GM12874 (cell line): ENCODE measurements at regions not wholly inside any gene's neighbourhood (a gene's known extent, or its start where the extent isn't known, plus 50 kb on each side); places are given as distances from the start of the nearest gene placed in this dataset.

Experiments used
- TF ChIP-seq, protein P1 (sequence below): IDR thresholded peaks from 2 replicates; pipeline ENCODE4 v1.5.1; 2011; ENCODE audit warnings: low read depth, mild to moderate bottlenecking, control low read depth, low read length, moderate library complexity; ENCODE audit not compliant: insufficient read depth

- TF ChIP-seq, protein P1, sequence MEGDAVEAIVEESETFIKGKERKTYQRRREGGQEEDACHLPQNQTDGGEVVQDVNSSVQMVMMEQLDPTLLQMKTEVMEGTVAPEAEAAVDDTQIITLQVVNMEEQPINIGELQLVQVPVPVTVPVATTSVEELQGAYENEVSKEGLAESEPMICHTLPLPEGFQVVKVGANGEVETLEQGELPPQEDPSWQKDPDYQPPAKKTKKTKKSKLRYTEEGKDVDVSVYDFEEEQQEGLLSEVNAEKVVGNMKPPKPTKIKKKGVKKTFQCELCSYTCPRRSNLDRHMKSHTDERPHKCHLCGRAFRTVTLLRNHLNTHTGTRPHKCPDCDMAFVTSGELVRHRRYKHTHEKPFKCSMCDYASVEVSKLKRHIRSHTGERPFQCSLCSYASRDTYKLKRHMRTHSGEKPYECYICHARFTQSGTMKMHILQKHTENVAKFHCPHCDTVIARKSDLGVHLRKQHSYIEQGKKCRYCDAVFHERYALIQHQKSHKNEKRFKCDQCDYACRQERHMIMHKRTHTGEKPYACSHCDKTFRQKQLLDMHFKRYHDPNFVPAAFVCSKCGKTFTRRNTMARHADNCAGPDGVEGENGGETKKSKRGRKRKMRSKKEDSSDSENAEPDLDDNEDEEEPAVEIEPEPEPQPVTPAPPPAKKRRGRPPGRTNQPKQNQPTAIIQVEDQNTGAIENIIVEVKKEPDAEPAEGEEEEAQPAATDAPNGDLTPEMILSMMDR = no peak
Observed at GRCh38 chr2:208545403-208546042, 138.9 kb downstream of the PTH2R start.

GRCh38 chr2:208546107-208546506 lies 139.5 kb downstream of the PTH2R start:
- TF ChIP-seq, protein P1 = no peak

GRCh38 chr2:208546860-208547650 lies 140.5 kb downstream of the PTH2R start:
- TF ChIP-seq, protein P1 = no peak

GRCh38 chr2:208548700-208549099 lies 142.1 kb downstream of the PTH2R start:
- TF ChIP-seq, protein P1 = no peak

- TF ChIP-seq, protein P1 = no peak
Observed at GRCh38 chr2:208549546-208550158, 143.1 kb downstream of the PTH2R start.

DNA sequence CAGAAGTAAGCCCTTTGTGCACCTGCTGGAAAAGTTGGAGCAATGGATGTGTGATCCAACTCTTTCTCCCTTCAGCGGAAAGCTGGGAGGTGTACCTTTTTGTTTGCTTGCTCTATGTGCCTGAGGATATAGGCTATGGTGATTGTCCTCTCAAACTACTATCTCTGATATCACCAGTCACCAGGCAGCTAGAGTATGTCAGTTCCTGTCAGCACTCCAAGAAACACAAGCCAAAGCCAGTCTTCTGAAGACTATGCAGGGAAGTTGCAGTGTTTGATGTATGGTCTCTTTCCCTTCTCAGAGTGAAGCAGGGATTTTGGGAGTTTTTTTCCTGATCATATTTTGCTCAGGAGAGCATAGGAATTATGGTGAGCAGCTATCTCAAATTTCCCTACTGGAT lies 146.4 kb downstream of the PTH2R start:
- TF ChIP-seq, protein P1 = no peak

- TF ChIP-seq, protein P1 = no peak
Observed at GRCh38 chr2:208556983-208557484, 150.4 kb downstream of the PTH2R start.
